Activated T-helper 1 cell treated with anti-CD3 and anti-CD28 coated beads, Interleukin-12 subunit alpha, Interleukin-12 subunit beta, Interleukin-2, Interleukin-4 antibody, amounts not matched to agents 30 ng/mL and 10 ng/mL and 1 ng/mL, durations not matched to agents 14 hours and 24 hours and 36 hours (primary cell): ENCODE measurements at regions not wholly inside any gene's neighbourhood (a gene's known extent, or its start where the extent isn't known, plus 50 kb on each side); places are given as distances from the start of the nearest gene placed in this dataset.
"Not testable (repeated sequence)": the region's sequence is repeated elsewhere in the genome, so short reads cannot be mapped to it uniquely, and the experiment has no call there.

Source experiments
- DNase-seq: peaks from one replicate; pipeline ENCODE4 v3.0.0; 2021; ENCODE audit warnings: low spot score
- H3K27ac Mint-ChIP-seq: one replicate; pipeline ENCODE4 v1.8.0; 2021; ENCODE audit warnings: mild to moderate bottlenecking, mixed read lengths
- H3K27me3 Mint-ChIP-seq: one replicate; pipeline ENCODE4 v1.8.0; 2022; ENCODE audit warnings: mild to moderate bottlenecking, moderate library complexity, mixed read lengths; ENCODE audit not compliant: insufficient read depth
- H3K36me3 Mint-ChIP-seq: one replicate; pipeline ENCODE4 v1.8.0; 2021; ENCODE audit warnings: low read depth, mixed read lengths
- H3K4me1 Mint-ChIP-seq: one replicate; pipeline ENCODE4 v1.8.0; 2021; ENCODE audit warnings: low read depth, mixed read lengths
- H3K4me3 Mint-ChIP-seq: one replicate; pipeline ENCODE4 v1.8.0; 2021; ENCODE audit warnings: mild to moderate bottlenecking, moderate library complexity, mixed read lengths
- H3K9me3 Mint-ChIP-seq: one replicate; pipeline ENCODE4 v1.8.0; 2021; ENCODE audit warnings: mixed read lengths
- intact Hi-C: fragments of 100-400 bp; cut with micrococcal nuclease; formaldehyde crosslinking; loops from one replicate; pipeline ENCODE4 v1.15.1; 2024

DNA sequence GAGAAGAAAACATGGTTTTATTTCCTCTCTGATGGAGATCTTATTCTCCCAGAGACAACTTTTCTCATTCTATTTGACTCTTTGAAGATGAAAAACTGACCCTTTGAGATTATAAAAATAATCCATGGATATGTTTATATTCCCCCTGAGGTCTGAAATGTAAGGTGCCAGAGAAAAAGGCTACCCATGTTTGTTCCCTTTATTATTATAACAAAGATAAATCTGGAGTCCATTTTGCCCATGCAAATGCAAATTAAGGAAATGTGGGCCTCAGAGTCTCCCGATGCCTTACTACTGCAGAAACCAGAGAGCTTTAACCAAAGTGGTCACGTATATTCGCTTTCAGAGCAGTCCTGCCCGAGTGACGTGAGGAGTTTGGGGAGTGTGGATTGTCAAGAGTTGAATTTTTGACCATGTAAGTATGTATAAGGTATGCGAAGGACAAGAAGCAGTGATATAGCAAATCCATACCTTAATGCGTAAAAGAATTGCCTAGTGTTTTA, 312.5 kb downstream of the RASEF start:
- Mint-ChIP-seq H3K4me3 (no peak overlapping the region), H3K9me3 (no peaks in the 10 kb centered on the region), H3K36me3 (no peaks in the 10 kb centered on the region), H3K4me1 (no peaks in the 10 kb centered on the region), H3K27me3 (no peaks in the 10 kb centered on the region), H3K27ac (no peak overlapping the region)
- intact Hi-C loops: no loop called here
- no peak for DNase-seq

DNA sequence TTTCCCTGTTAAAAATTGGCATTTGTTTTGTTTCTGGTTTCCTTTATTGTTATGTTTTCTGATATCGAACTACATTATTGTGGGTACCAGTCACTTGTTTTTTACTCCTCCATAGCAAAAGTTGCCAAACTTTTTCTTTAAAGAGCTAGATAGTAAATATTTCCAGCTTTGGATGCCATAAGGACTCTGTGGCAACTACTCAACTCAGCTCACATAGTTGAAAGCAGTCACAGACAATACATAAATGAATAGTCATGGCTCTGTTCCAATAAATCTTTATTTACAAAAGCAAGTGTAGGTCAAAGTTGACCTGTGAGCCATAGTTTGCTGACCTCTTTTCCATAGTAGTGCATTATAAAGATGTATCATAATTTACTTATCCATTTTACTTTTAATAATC, 305.0 kb downstream of the RASEF start:
- intact Hi-C loops: no loop called here
- no peak for DNase-seq
- Mint-ChIP-seq H3K9me3 (no peaks in the 10 kb centered on the region), H3K27ac (no peak overlapping the region), H3K36me3 (no peaks in the 10 kb centered on the region), H3K4me1 (no peaks in the 10 kb centered on the region), H3K4me3 (no peak overlapping the region), H3K27me3 (no peaks in the 10 kb centered on the region)

DNA sequence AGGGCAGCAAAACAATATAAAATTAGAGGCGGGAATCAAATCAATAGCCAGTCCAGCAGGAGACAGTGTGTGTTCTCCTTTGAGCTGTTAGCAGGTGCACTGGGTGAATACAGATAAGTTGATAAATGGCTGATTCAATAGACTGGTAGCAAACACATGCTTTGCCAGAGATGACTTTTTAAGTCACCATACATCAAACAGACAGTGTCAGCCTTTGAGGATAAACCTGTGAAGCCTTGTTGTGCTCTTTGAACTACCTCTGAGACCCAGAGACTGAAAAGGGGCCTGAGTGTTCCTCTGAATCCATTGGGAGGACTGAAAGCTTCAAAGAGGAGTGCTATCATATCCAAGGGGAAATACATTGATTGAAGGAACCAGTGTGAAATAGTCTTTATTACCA, 301.9 kb downstream of the RASEF start:
- Mint-ChIP-seq H3K27me3 (no peaks in the 10 kb centered on the region), H3K4me1 (no peaks in the 10 kb centered on the region), H3K27ac (no peak overlapping the region), H3K9me3 (no peaks in the 10 kb centered on the region), H3K4me3 (no peak overlapping the region), H3K36me3 (no peaks in the 10 kb centered on the region)
- intact Hi-C loops: no loop called here
- DNase-seq: no peak

DNA sequence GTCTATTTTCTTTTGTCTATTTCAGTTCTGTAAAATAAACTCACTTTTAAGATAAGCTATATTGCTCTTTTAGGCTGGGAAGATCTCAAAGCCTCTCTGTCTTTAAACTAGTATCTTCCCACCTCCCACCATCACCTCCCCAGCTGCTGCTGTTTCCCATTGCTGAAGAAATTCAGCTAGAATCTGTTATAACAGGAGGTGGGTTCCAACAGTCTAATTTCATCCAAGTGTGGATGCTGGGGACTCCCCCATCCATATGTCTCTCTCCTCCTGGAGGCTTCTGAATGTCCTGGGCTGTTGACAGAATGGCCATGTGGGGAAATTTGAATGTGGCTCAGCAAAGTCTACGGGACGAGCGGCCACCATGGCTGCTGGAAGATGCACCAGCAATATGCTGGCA, 301.0 kb downstream of the RASEF start:
- H3K27me3 Mint-ChIP-seq: no peaks in the 10 kb centered on the region

DNA sequence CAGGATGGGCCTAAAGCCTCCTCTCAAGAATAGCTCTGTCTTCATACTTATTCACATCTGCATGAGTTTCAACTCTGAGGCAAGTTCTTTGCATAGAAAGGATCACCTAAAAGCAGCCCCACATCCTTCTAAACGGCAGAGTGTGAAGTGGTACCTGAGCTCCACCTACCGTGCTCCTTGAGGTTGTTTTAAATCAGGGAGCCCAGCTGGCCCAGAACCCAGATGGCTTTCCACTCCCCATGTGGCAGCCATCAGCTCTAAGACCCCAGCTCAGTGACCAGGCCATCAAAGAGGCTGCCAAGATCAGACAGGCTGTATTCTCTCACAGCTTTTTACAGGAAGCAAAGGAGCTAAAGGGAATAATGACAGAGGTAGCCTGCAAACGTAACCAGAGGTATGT, 299.3 kb downstream of the RASEF start:
- Mint-ChIP-seq H3K4me3 (no peak overlapping the region), H3K27ac (no peak overlapping the region), H3K9me3 (peaks cover 3% of the 10 kb centered on the region), H3K4me1 (no peaks in the 10 kb centered on the region), H3K27me3 (no peaks in the 10 kb centered on the region), H3K36me3 (no peaks in the 10 kb centered on the region)
- intact Hi-C loops: no loop called here
- no peak for DNase-seq

More for the DNA sequence above, 301.0 kb downstream of the RASEF start:
- no peak overlapping the region for H3K4me3 Mint-ChIP-seq
- DNase-seq: no peak
- no peaks in the 10 kb centered on the region for H3K36me3 Mint-ChIP-seq
- H3K4me1 Mint-ChIP-seq: no peaks in the 10 kb centered on the region
- H3K9me3 Mint-ChIP-seq: no peaks in the 10 kb centered on the region
- H3K27ac Mint-ChIP-seq: no peak overlapping the region
- intact Hi-C loops: no loop called here

DNA sequence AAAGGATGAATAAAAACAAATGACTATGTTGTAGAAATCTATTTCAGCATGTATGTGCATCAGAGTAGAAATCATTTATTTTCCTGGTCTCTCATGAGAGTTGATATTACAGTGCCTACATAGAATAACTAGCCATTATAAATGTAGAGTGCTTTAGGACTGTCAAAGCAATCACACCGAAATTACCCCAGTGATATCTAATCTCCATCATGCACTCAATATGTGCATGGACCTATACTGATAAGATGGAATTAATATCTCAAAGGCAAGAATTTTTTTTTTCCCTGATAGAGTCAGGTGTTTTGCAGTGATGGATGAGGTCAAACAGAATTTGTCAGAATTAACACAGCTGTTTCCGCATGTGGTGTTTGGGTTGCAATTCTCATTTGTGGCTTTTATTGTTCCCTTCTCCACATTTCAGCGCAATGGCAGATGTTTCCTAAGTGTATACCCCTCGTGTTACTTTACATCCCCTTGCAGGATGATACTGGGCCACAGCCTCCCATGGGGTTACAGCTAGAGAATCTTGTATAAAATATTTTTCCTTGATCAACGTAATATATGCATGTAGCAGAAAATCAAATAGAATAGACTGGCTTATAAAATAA, 298.8 kb downstream of the RASEF start:
- Mint-ChIP-seq H3K36me3 (no peaks in the 10 kb centered on the region), H3K27ac (no peak overlapping the region)
- intact Hi-C loops: no loop called here

DNA sequence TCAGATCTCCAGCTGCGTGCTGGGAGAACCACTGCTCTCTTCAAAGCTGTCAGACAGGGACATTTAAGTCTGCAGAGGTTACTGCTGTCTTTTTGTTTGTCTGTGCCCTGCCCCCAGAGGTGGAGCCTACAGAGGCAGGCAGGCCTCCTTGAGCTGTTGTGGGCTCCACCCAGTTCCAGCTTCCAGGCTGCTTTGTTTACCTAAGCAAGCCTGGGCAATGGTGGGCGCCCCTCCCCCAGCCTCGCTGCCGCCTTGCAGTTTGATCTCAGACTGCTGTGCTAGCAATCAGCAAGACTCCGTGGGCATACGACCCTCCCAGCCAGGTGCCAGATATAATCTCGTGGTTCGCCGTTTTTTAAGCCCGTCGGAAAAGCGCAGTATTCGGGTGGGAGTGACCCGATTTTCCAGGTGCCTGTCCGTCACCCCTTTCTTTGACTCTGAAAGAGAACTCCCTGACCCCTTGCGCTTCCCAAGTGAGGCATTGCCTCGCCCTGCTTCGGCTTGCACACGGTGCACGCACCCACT, 288.2 kb downstream of the RASEF start:
- H3K27me3 Mint-ChIP-seq, H3K4me3 Mint-ChIP-seq, H3K9me3 Mint-ChIP-seq, DNase-seq, intact Hi-C loops, H3K36me3 Mint-ChIP-seq, H3K4me1 Mint-ChIP-seq, H3K27ac Mint-ChIP-seq: not testable (repeated sequence)

More for the DNA sequence above, 298.8 kb downstream of the RASEF start:
- H3K27me3 Mint-ChIP-seq: no peaks in the 10 kb centered on the region
- no peaks in the 10 kb centered on the region for H3K4me1 Mint-ChIP-seq
- no peak for DNase-seq
- no peak overlapping the region for H3K4me3 Mint-ChIP-seq
- peaks cover 6% of the 10 kb centered on the region for H3K9me3 Mint-ChIP-seq

DNA sequence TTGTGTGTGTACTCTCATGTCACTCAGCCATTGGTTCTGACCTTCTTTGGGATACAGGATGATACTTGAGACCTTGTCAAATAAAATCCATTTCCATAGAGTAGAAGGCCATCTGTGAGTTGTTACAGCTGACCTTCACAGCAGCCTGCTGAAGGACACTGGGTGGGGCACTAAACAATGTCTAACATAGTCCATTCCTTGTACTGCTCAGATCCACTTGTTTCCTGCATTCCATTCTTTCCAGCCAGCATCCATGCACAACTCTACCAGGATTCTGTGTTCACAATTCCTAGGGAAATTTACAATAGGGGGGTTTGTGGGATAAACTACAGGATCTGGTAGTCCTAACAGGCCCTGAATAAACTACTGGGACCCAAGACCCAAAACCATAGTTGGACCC, 286.4 kb downstream of the RASEF start:
- Mint-ChIP-seq H3K4me3 (no peak overlapping the region), H3K36me3 (no peaks in the 10 kb centered on the region), H3K9me3 (peaks cover 9% of the 10 kb centered on the region), H3K4me1 (no peaks in the 10 kb centered on the region), H3K27ac (no peak overlapping the region), H3K27me3 (no peaks in the 10 kb centered on the region)
- intact Hi-C loops: no loop called here
- no peak for DNase-seq

DNA sequence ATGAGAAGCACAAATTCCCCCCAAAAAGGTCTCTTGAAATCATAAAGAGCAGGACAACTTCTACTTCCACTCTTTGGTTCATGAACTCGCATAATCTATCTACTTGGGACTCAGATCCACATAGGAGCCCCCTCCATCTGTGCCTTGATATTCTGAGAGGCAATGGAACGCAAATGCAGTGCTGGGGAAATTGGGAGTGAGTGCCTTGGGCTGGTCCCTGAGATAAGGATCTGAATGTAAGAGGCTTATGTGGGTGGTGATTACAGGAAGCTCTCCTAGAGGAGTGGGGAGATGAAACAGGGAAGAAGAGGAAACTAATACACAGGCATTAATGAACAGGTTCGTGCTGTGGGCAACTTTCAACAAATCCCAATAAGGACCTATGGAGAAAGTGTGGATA, 285.6 kb downstream of the RASEF start:
- DNase-seq: no peak
- H3K27me3 Mint-ChIP-seq: no peaks in the 10 kb centered on the region
- intact Hi-C loops: no loop called here
- no peaks in the 10 kb centered on the region for H3K36me3 Mint-ChIP-seq
- H3K27ac Mint-ChIP-seq: no peak overlapping the region
- H3K4me1 Mint-ChIP-seq: no peaks in the 10 kb centered on the region
- H3K4me3 Mint-ChIP-seq: no peak overlapping the region
- peaks cover 15% of the 10 kb centered on the region for H3K9me3 Mint-ChIP-seq

DNA sequence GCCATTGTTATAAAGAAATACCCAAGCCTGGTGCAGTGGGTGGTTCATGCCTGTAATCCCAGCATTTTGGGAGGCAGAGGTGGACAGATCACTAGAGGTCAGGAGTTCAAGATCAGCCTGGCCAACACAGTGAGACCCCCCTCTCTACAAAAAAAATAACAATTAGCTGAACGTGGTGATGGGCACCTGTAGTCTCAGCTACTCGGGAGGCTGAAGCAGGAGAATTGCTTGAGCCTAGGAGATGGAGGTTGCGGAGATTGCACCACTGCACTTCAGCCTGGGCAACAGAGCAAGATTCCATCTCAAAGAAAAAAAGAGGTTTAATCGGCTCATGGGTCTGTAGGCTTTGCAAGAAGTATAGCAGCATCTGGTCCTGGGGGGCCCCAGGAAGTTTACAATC, 284.0 kb downstream of the RASEF start:
- H3K9me3 Mint-ChIP-seq: peaks cover 15% of the 10 kb centered on the region
- H3K27ac Mint-ChIP-seq, H3K27me3 Mint-ChIP-seq, H3K4me3 Mint-ChIP-seq, DNase-seq, H3K4me1 Mint-ChIP-seq, H3K36me3 Mint-ChIP-seq, intact Hi-C loops: not testable (repeated sequence)

DNA sequence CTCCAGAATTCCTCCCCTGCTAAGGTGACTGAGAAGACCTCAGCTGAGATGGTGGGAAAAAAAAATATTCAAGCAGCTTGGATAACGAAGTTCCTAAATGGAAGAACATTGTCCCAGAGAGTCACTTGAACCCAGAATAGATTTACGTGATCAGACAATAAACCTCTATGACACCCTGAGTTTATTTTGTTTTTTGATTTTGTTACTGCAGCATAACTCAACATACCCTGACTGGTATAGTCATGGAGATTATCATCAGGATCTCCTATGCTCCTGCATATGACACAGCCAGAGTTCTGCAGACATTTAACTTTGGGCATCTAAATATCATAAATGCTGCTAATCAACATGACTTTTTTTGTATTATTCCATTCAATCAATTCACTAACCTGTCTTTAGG, 282.9 kb downstream of the RASEF start:
- Mint-ChIP-seq H3K4me1 (no peaks in the 10 kb centered on the region), H3K36me3 (no peaks in the 10 kb centered on the region), H3K4me3 (no peak overlapping the region), H3K27ac (no peak overlapping the region), H3K9me3 (peaks cover 15% of the 10 kb centered on the region), H3K27me3 (no peaks in the 10 kb centered on the region)
- intact Hi-C loops: no loop called here
- no peak for DNase-seq

DNA sequence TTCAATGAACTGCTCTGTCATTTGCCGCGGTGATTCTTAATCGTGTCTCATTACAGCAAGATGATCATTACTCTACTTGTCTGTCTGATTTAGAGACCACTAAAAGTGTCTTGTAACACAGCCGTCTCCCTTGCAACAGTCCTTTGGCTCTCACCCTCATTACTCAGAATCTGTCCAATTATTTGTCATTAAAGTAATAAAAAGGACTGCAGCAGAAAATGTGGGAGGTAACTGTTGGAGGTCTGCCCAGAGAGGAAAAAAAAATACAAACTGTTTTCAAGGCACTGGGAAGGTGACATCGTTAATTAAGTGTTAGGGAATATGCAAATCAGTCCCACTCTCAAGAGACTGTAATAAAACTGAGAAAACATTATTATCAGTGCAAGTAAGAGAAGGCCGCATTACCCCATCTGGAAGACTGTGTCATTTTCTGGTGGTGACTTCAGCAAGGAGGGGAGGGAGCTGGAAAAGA, 281.0 kb downstream of the RASEF start:
- Mint-ChIP-seq H3K27me3 (no peaks in the 10 kb centered on the region), H3K4me3 (no peak overlapping the region), H3K4me1 (no peaks in the 10 kb centered on the region), H3K36me3 (no peaks in the 10 kb centered on the region), H3K27ac (no peak overlapping the region), H3K9me3 (peaks cover 21% of the 10 kb centered on the region)
- DNase-seq: no peak
- intact Hi-C loops: no loop called here

DNA sequence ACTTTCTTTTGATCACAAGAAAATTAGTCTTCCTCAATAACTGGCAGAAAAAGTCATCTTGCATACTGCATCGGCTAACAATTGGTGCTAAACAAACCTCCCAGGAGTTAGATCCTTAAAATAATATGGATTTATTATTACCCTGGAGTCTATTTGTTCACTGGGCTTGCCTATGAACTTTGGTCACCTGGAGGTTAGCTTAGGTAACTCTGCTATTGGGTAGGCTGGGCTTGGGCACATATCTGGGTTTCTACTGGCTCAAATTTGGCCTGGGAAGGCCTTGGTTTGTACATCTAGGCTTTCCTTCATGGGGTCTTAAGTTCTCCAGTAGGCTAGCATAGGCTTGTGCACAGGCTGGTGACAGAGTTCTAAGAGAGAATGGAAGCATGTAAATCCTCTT, 279.9 kb downstream of the RASEF start:
- Mint-ChIP-seq H3K4me3 (no peak overlapping the region), H3K9me3 (peaks cover 15% of the 10 kb centered on the region), H3K4me1 (no peaks in the 10 kb centered on the region), H3K36me3 (no peaks in the 10 kb centered on the region), H3K27me3 (no peaks in the 10 kb centered on the region), H3K27ac (no peak overlapping the region)
- intact Hi-C loops: no loop called here
- DNase-seq: no peak

DNA sequence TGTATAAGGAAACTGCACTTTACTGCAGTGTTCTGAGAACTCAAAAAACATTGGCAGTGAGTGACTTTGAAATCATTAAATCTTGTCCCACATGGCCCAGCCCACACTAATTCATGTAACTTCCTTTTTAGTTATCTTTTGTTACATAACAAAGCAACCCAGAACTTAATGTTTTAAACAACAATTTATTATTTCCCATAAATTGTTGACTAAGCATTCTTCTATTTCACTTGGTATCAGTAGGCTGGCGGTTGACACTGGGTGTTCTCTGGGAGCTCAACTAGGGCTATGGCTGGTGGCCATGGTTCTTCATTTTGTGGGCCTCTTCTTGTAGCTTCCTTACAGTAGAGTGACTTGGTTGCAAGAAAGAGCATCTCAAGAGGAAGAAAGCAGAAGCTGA, 278.4 kb downstream of the RASEF start:
- Mint-ChIP-seq H3K27ac (no peak overlapping the region), H3K9me3 (peaks cover 15% of the 10 kb centered on the region), H3K4me1 (no peaks in the 10 kb centered on the region), H3K36me3 (no peaks in the 10 kb centered on the region), H3K4me3 (no peak overlapping the region), H3K27me3 (no peaks in the 10 kb centered on the region)
- DNase-seq: no peak
- intact Hi-C loops: no loop called here
